GM19395 (cell line): ENCODE measurements at regions not wholly inside any gene's neighbourhood (a gene's known extent, or its start where the extent isn't known, plus 50 kb on each side); places are given as distances from the start of the nearest gene placed in this dataset.
"Not testable (repeated sequence)": the region's sequence is repeated elsewhere in the genome, so short reads cannot be mapped to it uniquely, and the experiment has no call there.

Experiments
- ATAC-seq: cut with Tn5 transposase; IDR thresholded peaks from one replicate; pipeline ENCODE4 v1.9.1; 2021; ENCODE audit warnings: mild to moderate bottlenecking, moderate library complexity; ENCODE audit not compliant: unreplicated experiment

GRCh38 chr1:217049721-217050120 lies 326.5 kb upstream of the ESRRG start:
- no peak for ATAC-seq

GRCh38 chr1:217049081-217049480 lies 325.9 kb upstream of the ESRRG start:
- no peak for ATAC-seq

- ATAC-seq, result peak; percentile 84
These were observed 325.0 kb upstream of the ESRRG start for GRCh38 chr1:217048104-217048707.

GRCh38 chr1:217040711-217041455 lies 317.7 kb upstream of the ESRRG start:
- no peak for ATAC-seq

- no peak for ATAC-seq
These were observed 316.7 kb upstream of the ESRRG start for GRCh38 chr1:217039926-217040325.

- ATAC-seq, result not testable (repeated sequence)
These were observed 315.9 kb upstream of the ESRRG start for GRCh38 chr1:217039139-217039538.

- no peak for ATAC-seq
These were observed 313.5 kb upstream of the ESRRG start for GRCh38 chr1:217036757-217037156.

- ATAC-seq, result no peak
These were observed 309.6 kb upstream of the ESRRG start for GRCh38 chr1:217032715-217033367.

- no peak for ATAC-seq
These were observed 306.3 kb upstream of the ESRRG start for GRCh38 chr1:217029281-217030157.

- ATAC-seq, result peak; percentile 99
These were observed 304.3 kb upstream of the ESRRG start for GRCh38 chr1:217027403-217028080.

- no peak for ATAC-seq
These were observed 303.3 kb upstream of the ESRRG start for GRCh38 chr1:217026531-217026930.

- no peak for ATAC-seq
These were observed 302.2 kb upstream of the ESRRG start for GRCh38 chr1:217025381-217025780.

GRCh38 chr1:217024911-217025310 lies 301.7 kb upstream of the ESRRG start:
- no peak for ATAC-seq

GRCh38 chr1:217021956-217022355 lies 298.7 kb upstream of the ESRRG start:
- ATAC-seq, result no peak

- ATAC-seq, result no peak
These were observed 298.2 kb upstream of the ESRRG start for GRCh38 chr1:217021400-217021799.

- ATAC-seq, result no peak
These were observed 296.2 kb upstream of the ESRRG start for GRCh38 chr1:217019475-217019874.

- ATAC-seq, result no peak
These were observed 295.4 kb upstream of the ESRRG start for GRCh38 chr1:217018648-217019047.

- no peak for ATAC-seq
These were observed 293.9 kb upstream of the ESRRG start for GRCh38 chr1:217017165-217017564.

- no peak for ATAC-seq
These were observed 290.8 kb upstream of the ESRRG start for GRCh38 chr1:217014066-217014465.

- ATAC-seq, result no peak
These were observed 289.4 kb upstream of the ESRRG start for GRCh38 chr1:217012659-217013058.

GRCh38 chr1:217011097-217011496 lies 287.9 kb upstream of the ESRRG start:
- no peak for ATAC-seq
